ENCODE measurements at regions not wholly inside any gene's neighbourhood (a gene's known extent, or its start where the extent isn't known, plus 50 kb on each side); places are given as distances from the start of the nearest gene placed in this dataset.
"Not testable (repeated sequence)": the region's sequence is repeated elsewhere in the genome, so short reads cannot be mapped to it uniquely, and the experiment has no call there.

- H3K27ac Mint-ChIP-seq; DNase-seq; H3K27me3 ChIP-seq (ENCODE audit: insufficient read depth, low read length); H3K9me3 Mint-ChIP-seq; CTCF ChIA-PET (ENCODE audit: partially characterized antibody); intact Hi-C loops (cut with micrococcal nuclease); H3K27ac ChIP-seq (ENCODE audit: low read depth, low read length); H3K4me3 ChIP-seq (ENCODE audit: low read length in 2 of 2); H3K4me1 ChIP-seq (ENCODE audit: insufficient read depth, low read length); H3K9me3 ChIP-seq (ENCODE audit: control insufficient read depth in 1 of 2, low read length in 2 of 2); H3K36me3 ChIP-seq (ENCODE audit: insufficient read depth, low read length); POLR2A ChIA-PET (ENCODE audit: partially characterized antibody); H3K36me3 Mint-ChIP-seq: not testable (repeated sequence)
- Mint-ChIP-seq H3K4me3 (peak overlapping the region in 5 of 8 donors; percentile 29 to 62 (median 52)), H3K27me3 (peaks cover 9 to 21% of the 10 kb centered on the region in 2 donors), H3K4me1 (peaks cover 0 to 10% (median 6%) of the 10 kb centered on the region in 4 donors)
Measured at GRCh38 chr17:20840453-20840852, 202.4 kb downstream of the USP22 start.

GRCh38 chr17:20840987-20841865, 201.6 kb downstream of the USP22 start:
- intact Hi-C loops (cut with micrococcal nuclease) = not testable (repeated sequence)

GRCh38 chr17:20842012-20842411, 200.8 kb downstream of the USP22 start:
- POLR2A ChIA-PET (ENCODE audit: partially characterized antibody); H3K9me3 ChIP-seq (ENCODE audit: control insufficient read depth in 1 of 2, low read length in 2 of 2); DNase-seq; H3K27ac ChIP-seq (ENCODE audit: low read depth, low read length); H3K27me3 ChIP-seq (ENCODE audit: insufficient read depth, low read length); intact Hi-C loops (cut with micrococcal nuclease); H3K4me3 ChIP-seq (ENCODE audit: low read length in 2 of 2); H3K9me3 Mint-ChIP-seq; H3K4me1 ChIP-seq (ENCODE audit: insufficient read depth, low read length); H3K4me3 Mint-ChIP-seq; H3K36me3 ChIP-seq (ENCODE audit: insufficient read depth, low read length); CTCF ChIA-PET (ENCODE audit: partially characterized antibody); H3K27ac Mint-ChIP-seq; H3K36me3 Mint-ChIP-seq: not testable (repeated sequence)
- Mint-ChIP-seq H3K27me3 (peaks cover 9 to 17% of the 10 kb centered on the region in 2 donors), H3K4me1 (peaks cover 0 to 10% (median 6%) of the 10 kb centered on the region in 4 donors)

More at GRCh38 chr17:20840987-20841865, 201.6 kb downstream of the USP22 start:
- H3K36me3 ChIP-seq (ENCODE audit: insufficient read depth, low read length); H3K4me1 ChIP-seq (ENCODE audit: insufficient read depth, low read length); H3K27ac ChIP-seq (ENCODE audit: low read depth, low read length); H3K4me3 ChIP-seq (ENCODE audit: low read length in 2 of 2); H3K36me3 Mint-ChIP-seq; H3K27ac Mint-ChIP-seq; CTCF ChIA-PET (ENCODE audit: partially characterized antibody); POLR2A ChIA-PET (ENCODE audit: partially characterized antibody); H3K9me3 Mint-ChIP-seq; H3K9me3 ChIP-seq (ENCODE audit: control insufficient read depth in 1 of 2, low read length in 2 of 2); H3K27me3 ChIP-seq (ENCODE audit: insufficient read depth, low read length); DNase-seq: not testable (repeated sequence)
- peaks cover 9 to 21% of the 10 kb centered on the region in 2 donors for H3K27me3 Mint-ChIP-seq
- H3K4me3 Mint-ChIP-seq = peak overlapping the region in 6 of 8 donors; percentile 9 to 68 (median 34)
- peaks cover 0 to 10% (median 6%) of the 10 kb centered on the region in 4 donors for H3K4me1 Mint-ChIP-seq

- peaks cover 11 to 22% of the 10 kb centered on the region in 2 donors for H3K27me3 Mint-ChIP-seq
- H3K27ac ChIP-seq (ENCODE audit: low read depth, low read length); H3K4me1 ChIP-seq (ENCODE audit: insufficient read depth, low read length); intact Hi-C loops (cut with micrococcal nuclease); H3K4me3 ChIP-seq (ENCODE audit: low read length in 2 of 2); H3K27me3 ChIP-seq (ENCODE audit: insufficient read depth, low read length); POLR2A ChIA-PET (ENCODE audit: partially characterized antibody); H3K36me3 ChIP-seq (ENCODE audit: insufficient read depth, low read length); H3K27ac Mint-ChIP-seq; H3K9me3 ChIP-seq (ENCODE audit: control insufficient read depth in 1 of 2, low read length in 2 of 2); H3K9me3 Mint-ChIP-seq; H3K36me3 Mint-ChIP-seq; CTCF ChIA-PET (ENCODE audit: partially characterized antibody); DNase-seq: not testable (repeated sequence)
- H3K4me1 Mint-ChIP-seq = peaks cover 0 to 10% (median 6%) of the 10 kb centered on the region in 4 donors
- H3K4me3 Mint-ChIP-seq = peak overlapping the region in 3 of 8 donors; percentile 39 to 55 (median 43)
Measured at GRCh38 chr17:20843261-20843660, 199.6 kb downstream of the USP22 start.

- CTCF ChIA-PET (ENCODE audit: partially characterized antibody); POLR2A ChIA-PET (ENCODE audit: partially characterized antibody); H3K9me3 ChIP-seq (ENCODE audit: control insufficient read depth in 1 of 2, low read length in 2 of 2); H3K36me3 ChIP-seq (ENCODE audit: insufficient read depth, low read length); H3K4me3 ChIP-seq (ENCODE audit: low read length in 2 of 2); H3K27ac Mint-ChIP-seq; H3K9me3 Mint-ChIP-seq; H3K4me1 ChIP-seq (ENCODE audit: insufficient read depth, low read length); intact Hi-C loops (cut with micrococcal nuclease); H3K27ac ChIP-seq (ENCODE audit: low read depth, low read length); H3K27me3 ChIP-seq (ENCODE audit: insufficient read depth, low read length); H3K36me3 Mint-ChIP-seq: not testable (repeated sequence)
- peak in 2 of 5 donors; percentile 2 to 5 for DNase-seq
- Mint-ChIP-seq H3K4me1 (peaks cover 0 to 10% (median 6%) of the 10 kb centered on the region in 4 donors), H3K4me3 (peak overlapping the region in 3 of 8 donors; percentile 38 to 72 (median 39)), H3K27me3 (peaks cover 13 to 20% of the 10 kb centered on the region in 2 donors)
Measured at GRCh38 chr17:20843799-20844553, 198.8 kb downstream of the USP22 start.

- intact Hi-C loops (cut with micrococcal nuclease); H3K4me3 ChIP-seq (ENCODE audit: low read length in 2 of 2); H3K27me3 ChIP-seq (ENCODE audit: insufficient read depth, low read length); H3K4me1 ChIP-seq (ENCODE audit: insufficient read depth, low read length); DNase-seq; POLR2A ChIA-PET (ENCODE audit: partially characterized antibody); H3K9me3 Mint-ChIP-seq; H3K9me3 ChIP-seq (ENCODE audit: control insufficient read depth in 1 of 2, low read length in 2 of 2); H3K4me3 Mint-ChIP-seq; H3K27ac ChIP-seq (ENCODE audit: low read depth, low read length); H3K36me3 ChIP-seq (ENCODE audit: insufficient read depth, low read length); H3K27ac Mint-ChIP-seq; H3K36me3 Mint-ChIP-seq; CTCF ChIA-PET (ENCODE audit: partially characterized antibody): not testable (repeated sequence)
- peaks cover 18 to 27% of the 10 kb centered on the region in 2 donors for H3K27me3 Mint-ChIP-seq
- peaks cover 0 to 18% (median 4%) of the 10 kb centered on the region in 4 donors for H3K4me1 Mint-ChIP-seq
Measured at GRCh38 chr17:20848869-20849443, 193.9 kb downstream of the USP22 start.

GRCh38 chr17:20851591-20852238, 191.1 kb downstream of the USP22 start:
- CTCF ChIA-PET (ENCODE audit: partially characterized antibody) = not testable (repeated sequence)

More at GRCh38 chr17:20851591-20852238, 191.1 kb downstream of the USP22 start:
- H3K9me3 Mint-ChIP-seq; POLR2A ChIA-PET (ENCODE audit: partially characterized antibody); H3K9me3 ChIP-seq (ENCODE audit: control insufficient read depth in 1 of 2, low read length in 2 of 2); H3K27me3 ChIP-seq (ENCODE audit: insufficient read depth, low read length); H3K4me1 ChIP-seq (ENCODE audit: insufficient read depth, low read length); intact Hi-C loops (cut with micrococcal nuclease); DNase-seq; H3K36me3 Mint-ChIP-seq; H3K36me3 ChIP-seq (ENCODE audit: insufficient read depth, low read length); H3K27ac ChIP-seq (ENCODE audit: low read depth, low read length); H3K4me3 ChIP-seq (ENCODE audit: low read length in 2 of 2): not testable (repeated sequence)
- H3K4me1 Mint-ChIP-seq = peaks cover 0 to 18% (median 4%) of the 10 kb centered on the region in 4 donors
- peaks cover 24 to 31% of the 10 kb centered on the region in 2 donors for H3K27me3 Mint-ChIP-seq
- H3K4me3 Mint-ChIP-seq = peak overlapping the region in 6 of 8 donors; percentile 40 to 82 (median 64)
- peak overlapping the region in 1 of 7 donors; percentile 21 for H3K27ac Mint-ChIP-seq

Measured in CD4-positive, alpha-beta memory T cell (primary cell).